HepG2 (cell line): ENCODE measurements at regions not wholly inside any gene's neighbourhood (a gene's known extent, or its start where the extent isn't known, plus 50 kb on each side); places are given as distances from the start of the nearest gene placed in this dataset.

Experiments used
- ATAC-seq: fragments of 200-7000 bp; cut with Tn5 transposase; 3 replicates; pipeline ENCODE4 v1.9.1; 2020; ENCODE audit warnings: mild to moderate bottlenecking, moderate library complexity
- BruUV-seq: library from RNA; stranded (reverse); fragments of 400-500 nt; replicated peaks from 2 replicates; lab custom pipeline; 2021; lab: Mats Ljungman, UMichigan
- CTCF ChIA-PET: fragments of 300-600 bp; formaldehyde crosslinking; extraction: SDS; loops from one replicate; lab custom pipeline; 2021; ENCODE audit warnings: low total read pairs, inconsistent platforms, low intra/inter-chr PET ratio; lab: Yijun Ruan, JAX
- POLR2A ChIA-PET: fragments of 350-600 bp; sonication (Branson Sonifier 250); formaldehyde crosslinking; loops from one replicate; lab custom pipeline; 2020; ENCODE audit warnings: antibody characterized with exemption, inconsistent platforms; lab: Yijun Ruan, JAX
- DNase-seq: peaks from one replicate; pipeline ENCODE4 v3.0.0-alpha.2; 2015; ENCODE audit warnings: low spot score
- FAIRE-seq: peaks from 3 replicates; lab custom pipeline; 2011; peaks lifted over from hg19 to GRCh38; lab: Jason Lieb, UNC
- H2AFZ ChIP-seq: one replicate; pipeline ENCODE4 v1.6.1; 2011; ENCODE audit warnings: low read length, inconsistent platforms
- H3K27ac ChIP-seq: fragments of 300-600 bp; 3 replicates; pipeline ENCODE4 v1.8.0; 2011; ENCODE audit warnings: mixed run types, mild to moderate bottlenecking, mixed read lengths, low read length, inconsistent platforms; ENCODE audit not compliant: insufficient read depth; ENCODE audit errors: extremely low read length
- H3K27me3 ChIP-seq, 2 experiments: fragments of 200-600 bp in 1 of 2; 2 replicates in 1 of 2; 3 replicates in 1 of 2; pipeline versions ENCODE4 v1.6.0 to v1.8.0; 2011; ENCODE audit warnings: low read length in 2 of 2, mild to moderate bottlenecking in 2 of 2, moderate library complexity in 2 of 2, inconsistent platforms in 1 of 2; ENCODE audit not compliant: insufficient read depth in 2 of 2, control insufficient read depth in 1 of 2
- H3K36me3 ChIP-seq, 2 experiments: fragments of 200-600 bp in 1 of 2; replicated peaks in 1 of 2; 2 replicates in 1 of 2; 3 replicates in 1 of 2; pipeline versions ENCODE4 v1.5.1 to v1.8.0; 2011; ENCODE audit warnings: low read length in 2 of 2, inconsistent platforms in 1 of 2; ENCODE audit not compliant: insufficient read depth in 2 of 2, control insufficient read depth in 1 of 2
- H3K4me1 ChIP-seq: 2 replicates; pipeline ENCODE4 v1.5.1; 2012; ENCODE audit warnings: low read length, inconsistent platforms; ENCODE audit not compliant: insufficient read depth
- H3K4me2 ChIP-seq: 2 replicates; pipeline ENCODE4 v1.6.0; 2011; ENCODE audit warnings: low read depth, low read length, inconsistent platforms
- H3K4me3 ChIP-seq, 3 experiments: fragments of 200-600 bp in 1 of 3; sonication (generic), shearing (Covaris generic) in 1 of 3; replicated peaks in 1 of 3; 2 replicates each; pipeline ENCODE4 v1.5.1; 2011 to 2016; ENCODE audit warnings: low read length in 3 of 3, inconsistent platforms in 2 of 3, low read depth in 2 of 3, mild to moderate bottlenecking in 2 of 3, control low read depth in 1 of 3, mixed read lengths in 1 of 3; ENCODE audit not compliant: insufficient read depth in 1 of 3
- H3K79me2 ChIP-seq: one replicate; pipeline ENCODE4 v1.6.1; 2011; ENCODE audit warnings: low read length, inconsistent platforms; ENCODE audit not compliant: insufficient read depth
- H3K9ac ChIP-seq: 2 replicates; pipeline ENCODE4 v1.6.0; 2011; ENCODE audit warnings: mild to moderate bottlenecking, low read depth, low read length, inconsistent platforms; ENCODE audit not compliant: insufficient read depth
- H3K9me3 ChIP-seq: 2 replicates; pipeline ENCODE4 v1.5.1; 2012; ENCODE audit warnings: mild to moderate bottlenecking, low read length
- H4K20me1 ChIP-seq: 2 replicates; pipeline ENCODE4 v1.6.0; 2011; ENCODE audit warnings: inconsistent platforms, mild to moderate bottlenecking, low read length, moderate library complexity; ENCODE audit not compliant: insufficient read depth
- EP300 ChIP-seq, 3 experiments: sonication (generic) in 1 of 3; formaldehyde crosslinking in 1 of 3; IDR thresholded peaks; 2 replicates each; pipeline versions ENCODE4 v1.5.1 to v1.6.1; 2011 to 2020; ENCODE audit warnings: low read depth in 2 of 3, low read length in 2 of 3, borderline replicate concordance in 1 of 3, improper control_type of control experiment in 1 of 3, mild to moderate bottlenecking in 1 of 3, missing genetic modification reagents in 1 of 3, moderate library complexity in 1 of 3
- FOSL2 ChIP-seq: sonication (generic); formaldehyde crosslinking; IDR thresholded peaks from 2 replicates; pipeline ENCODE4 v1.4.0; 2020; ENCODE audit warnings: missing genetic modification reagents
- FOXJ3 ChIP-seq: sonication (generic); formaldehyde crosslinking; IDR thresholded peaks from 2 replicates; pipeline ENCODE4 v1.4.0; 2020; ENCODE audit warnings: missing genetic modification reagents, mild to moderate bottlenecking, borderline replicate concordance
- FOXM1 ChIP-seq: sonication (generic); formaldehyde crosslinking; IDR thresholded peaks from 2 replicates; pipeline ENCODE4 v1.5.0; 2020; ENCODE audit warnings: missing genetic modification reagents
- IKZF4 ChIP-seq: sonication (generic); formaldehyde crosslinking; IDR thresholded peaks from 2 replicates; pipeline ENCODE4 v1.5.1; 2020; ENCODE audit warnings: borderline replicate concordance, mild to moderate bottlenecking, low read depth, missing genetic modification reagents; ENCODE audit errors: not compliant biosample characterization
- KLF9 ChIP-seq: IDR thresholded peaks from 2 replicates; pipeline ENCODE4 v1.6.1; 2016; ENCODE audit warnings: low read depth
- RBM39 ChIP-seq: fragments of 200-400 bp; formaldehyde crosslinking; IDR thresholded peaks from one replicate; pipeline ENCODE4 v1.6.1; 2018; ENCODE audit warnings: antibody characterized with exemption, mild to moderate bottlenecking, low read depth, low read length; ENCODE audit not compliant: poor library complexity, severe bottlenecking
- SALL1 ChIP-seq: sonication (generic); formaldehyde crosslinking; IDR thresholded peaks from 2 replicates; pipeline ENCODE4 v1.8.0; 2022; ENCODE audit warnings: mild to moderate bottlenecking, missing genetic modification reagents
- ZFYVE20 ChIP-seq: sonication (generic); formaldehyde crosslinking; IDR thresholded peaks from 2 replicates; pipeline ENCODE4 v1.8.0; 2023; ENCODE audit warnings: low read depth, mild to moderate bottlenecking, moderate library complexity, missing genetic modification reagents, borderline replicate concordance
- ZNF17 ChIP-seq: sonication (generic); formaldehyde crosslinking; IDR thresholded peaks from 2 replicates; pipeline ENCODE4 v1.5.0; 2020; ENCODE audit warnings: mild to moderate bottlenecking, missing genetic modification reagents
- ZNF547 ChIP-seq: sonication (generic); formaldehyde crosslinking; IDR thresholded peaks from 2 replicates; pipeline ENCODE4 v1.5.1; 2020; ENCODE audit warnings: mild to moderate bottlenecking, missing genetic modification reagents
- ZNF557 ChIP-seq: sonication (generic); formaldehyde crosslinking; IDR thresholded peaks from 2 replicates; pipeline ENCODE4 v1.4.0; 2020; ENCODE audit warnings: missing genetic modification reagents
- ZNF572 ChIP-seq: sonication (generic); formaldehyde crosslinking; IDR thresholded peaks from 2 replicates; pipeline ENCODE4 v1.5.1; 2020; ENCODE audit warnings: mild to moderate bottlenecking, missing genetic modification reagents
- ZNF589 ChIP-seq: sonication (generic); formaldehyde crosslinking; conservative IDR thresholded peaks from 2 replicates; pipeline ENCODE4 v1.8.0; 2022; ENCODE audit warnings: mild to moderate bottlenecking, moderate library complexity, missing genetic modification reagents
- ZNF670 ChIP-seq: sonication (generic); formaldehyde crosslinking; IDR thresholded peaks from 2 replicates; pipeline ENCODE4 v1.8.0; 2022; ENCODE audit warnings: mild to moderate bottlenecking, missing genetic modification reagents, borderline replicate concordance
- ZNF7 ChIP-seq: IDR thresholded peaks from 2 replicates; pipeline ENCODE4 v1.6.1; 2016; ENCODE audit warnings: missing biosample characterization, missing genetic modification reagents
- ZNF703 ChIP-seq: sonication (generic); formaldehyde crosslinking; IDR thresholded peaks from 2 replicates; pipeline ENCODE4 v1.5.1; 2020; ENCODE audit warnings: missing genetic modification reagents, mild to moderate bottlenecking, moderate library complexity, borderline replicate concordance
- ZNF724P ChIP-seq: sonication (generic); formaldehyde crosslinking; IDR thresholded peaks from 2 replicates; pipeline ENCODE4 v1.8.0; 2022; ENCODE audit warnings: missing genetic modification reagents, borderline replicate concordance
- ZXDC ChIP-seq: sonication (generic); formaldehyde crosslinking; IDR thresholded peaks from 2 replicates; pipeline ENCODE4 v1.5.0; 2020; ENCODE audit warnings: mild to moderate bottlenecking, missing genetic modification reagents
- WGBS: methylation state at CpG from one replicate; pipeline ENCODE4 v1.1.6; 2017; ENCODE audit warnings: low lambda C conversion rate; 5-methylcytosine and 5-hydroxymethylcytosine counted together
- in situ Hi-C: cut with HindIII; loops from 2 replicates; pipeline ENCODE4 v1.10.0; 2017; ENCODE audit warnings: low pct_unique_long_range_greater_than_20kb; ENCODE audit not compliant: extremely low pct_ligation_motif_present
- intact Hi-C: fragments of 100-400 bp; cut with micrococcal nuclease; formaldehyde crosslinking; loops from one replicate; pipeline ENCODE4 v1.10.0; 2022; ENCODE audit not compliant: unreplicated experiment
- TF ChIP-seq, protein P1 (sequence below): sonication (generic); formaldehyde crosslinking; IDR thresholded peaks from 2 replicates; pipeline ENCODE4 v1.8.0; 2022; ENCODE audit warnings: mild to moderate bottlenecking, missing genetic modification reagents, borderline replicate concordance
- TF ChIP-seq, protein P2 (sequence below): sonication (generic); formaldehyde crosslinking; IDR thresholded peaks from 2 replicates; pipeline ENCODE4 v1.8.0; 2022; ENCODE audit warnings: mild to moderate bottlenecking, missing genetic modification reagents, moderate library complexity

DNA sequence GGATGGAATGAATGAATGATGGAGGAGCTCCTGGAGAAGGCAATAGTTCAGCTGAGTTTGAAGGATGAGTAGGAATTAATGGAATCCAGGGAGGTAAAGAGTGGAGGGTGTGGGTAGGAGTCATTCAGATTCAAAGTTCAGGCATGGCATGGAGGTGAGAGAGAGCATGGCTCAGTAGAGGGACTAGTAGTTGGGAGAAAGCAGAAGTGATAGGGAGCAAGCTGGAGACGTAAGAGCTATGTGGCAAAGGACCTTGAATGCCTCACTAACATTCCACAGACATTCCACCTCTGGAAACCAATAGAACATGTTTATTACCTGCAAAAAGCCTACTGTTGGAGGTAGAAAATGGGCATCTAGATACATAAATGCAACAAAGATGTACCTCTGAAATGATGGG lies 170.1 kb downstream of the HAUS1 start (continued):
- no peak for TF ChIP-seq ZNF589
- no peak for TF ChIP-seq KLF9 (CRISPR knock-in tag)
- no peak for TF ChIP-seq ZFYVE20 (CRISPR knock-in tag)
- TF ChIP-seq, protein P1, sequence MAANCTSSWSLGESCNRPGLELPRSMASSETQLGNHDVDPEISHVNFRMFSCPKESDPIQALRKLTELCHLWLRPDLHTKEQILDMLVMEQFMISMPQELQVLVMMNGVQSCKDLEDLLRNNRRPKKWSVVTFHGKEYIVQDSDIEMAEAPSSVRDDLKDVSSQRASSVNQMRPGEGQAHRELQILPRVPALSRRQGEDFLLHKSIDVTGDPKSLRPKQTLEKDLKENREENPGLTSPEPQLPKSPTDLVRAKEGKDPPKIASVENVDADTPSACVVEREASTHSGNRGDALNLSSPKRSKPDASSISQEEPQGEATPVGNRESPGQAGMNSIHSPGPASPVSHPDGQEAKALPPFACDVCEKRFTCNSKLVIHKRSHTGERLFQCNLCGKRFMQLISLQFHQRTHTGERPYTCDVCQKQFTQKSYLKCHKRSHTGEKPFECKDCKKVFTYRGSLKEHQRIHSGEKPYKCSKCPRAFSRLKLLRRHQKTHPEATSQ (CRISPR knock-in tag) = no peak
- no peak for TF ChIP-seq EP300 (IDR thresholded peaks at IDR 0.05; ENCODE audit: low read depth in 2 of 2, low read length in 2 of 2)
- no peak for TF ChIP-seq EP300 (CRISPR knock-in tag; IDR thresholded peaks at IDR 0.05; ENCODE audit: borderline replicate concordance)
- TF ChIP-seq, protein P2, sequence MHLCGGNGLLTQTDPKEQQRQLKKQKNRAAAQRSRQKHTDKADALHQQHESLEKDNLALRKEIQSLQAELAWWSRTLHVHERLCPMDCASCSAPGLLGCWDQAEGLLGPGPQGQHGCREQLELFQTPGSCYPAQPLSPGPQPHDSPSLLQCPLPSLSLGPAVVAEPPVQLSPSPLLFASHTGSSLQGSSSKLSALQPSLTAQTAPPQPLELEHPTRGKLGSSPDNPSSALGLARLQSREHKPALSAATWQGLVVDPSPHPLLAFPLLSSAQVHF (CRISPR knock-in tag) = no peak
- no peak for TF ChIP-seq ZNF724P (CRISPR knock-in tag)
- no peak for TF ChIP-seq FOXM1 (CRISPR knock-in tag)

- H2AFZ ChIP-seq = no peak overlapping the region
- ATAC-seq (no peak), DNase-seq (no peak), FAIRE-seq (no peak)
- H3K4me2 ChIP-seq = no peak overlapping the region
- no peaks in the 10 kb centered on the region for H3K4me1 ChIP-seq
- no peak overlapping the region for H3K4me3 ChIP-seq
- H3K9me3 ChIP-seq = no peaks in the 10 kb centered on the region
- H3K27me3 ChIP-seq = no peaks in the 10 kb centered on the region
- ChIA-PET CTCF (no interaction called here), POLR2A (no interaction called here)
- no peak overlapping the region for H3K27ac ChIP-seq
- in situ Hi-C loops = no loop called here
- no TSS peak for BruUV-seq
- H3K36me3 ChIP-seq = no peaks in the 10 kb centered on the region
- H3K79me2 ChIP-seq = no peaks in the 10 kb centered on the region
- H4K20me1 ChIP-seq = no peaks in the 10 kb centered on the region
- 63% methylated on average over 3 of the region's 4 CpGs for WGBS
- no peak overlapping the region for H3K9ac ChIP-seq
- intact Hi-C loops = no loop called here
- TF ChIP-seq ZXDC (no peak), ZNF670 (CRISPR knock-in tag) (no peak), ZNF557 (no peak), SALL1 (CRISPR knock-in tag) (no peak), ZNF703 (CRISPR knock-in tag) (no peak), FOXJ3 (CRISPR knock-in tag) (no peak), FOSL2 (CRISPR knock-in tag) (no peak), ZNF7 (CRISPR knock-in tag) (no peak), IKZF4 (CRISPR knock-in tag) (no peak), ZNF547 (no peak), ZNF17 (no peak), RBM39 (no peak), ZNF572 (CRISPR knock-in tag) (no peak)
Measured at GRCh38 chr18:46275370-46275769, 171.2 kb downstream of the HAUS1 start.
